Gastroesophageal sphincter (tissue), 3 donors: ENCODE measurements at regions not wholly inside any gene's neighbourhood (a gene's known extent, or its start where the extent isn't known, plus 50 kb on each side); places are given as distances from the start of the nearest gene placed in this dataset.

Source experiments
- CTCF ChIP-seq, 4 experiments: fragments of 200-600 bp in 2 of 4; fragments of 450-650 bp in 2 of 4; sonication (generic) in 1 of 4; IDR thresholded peaks; one replicate each; pipeline ENCODE4 v1.5.1; 2017 to 2019; ENCODE audit warnings: antibody characterized with exemption in 4 of 4, mild to moderate bottlenecking in 2 of 4, moderate library complexity in 2 of 4
- POLR2AphosphoS5 ChIP-seq: sonication (generic); formaldehyde crosslinking; IDR thresholded peaks from one replicate; pipeline ENCODE4 v1.6.1; 2017; ENCODE audit warnings: antibody characterized with exemption

GRCh38 chr5:60162441-60162840 lies 268.9 kb upstream of the PDE4D start:
- no peak for TF ChIP-seq CTCF (IDR thresholded peaks at IDR 0.05)
- TF ChIP-seq POLR2AphosphoS5: no peak
